NCI-H524 (cell line): ENCODE measurements at regions not wholly inside any gene's neighbourhood (a gene's known extent, or its start where the extent isn't known, plus 50 kb on each side); places are given as distances from the start of the nearest gene placed in this dataset.
"Not testable (repeated sequence)": the region's sequence is repeated elsewhere in the genome, so short reads cannot be mapped to it uniquely, and the experiment has no call there.

ENCODE experiments used
- DNase-seq, 2 experiments: peaks; one replicate each; lab custom pipeline; 2025; lab: John Stamatoyannopoulos, UW

- DNase-seq: no peak
These were observed 300.0 kb upstream of the ALG10B start for GRCh38 chr12:38016602-38017001.

DNA sequence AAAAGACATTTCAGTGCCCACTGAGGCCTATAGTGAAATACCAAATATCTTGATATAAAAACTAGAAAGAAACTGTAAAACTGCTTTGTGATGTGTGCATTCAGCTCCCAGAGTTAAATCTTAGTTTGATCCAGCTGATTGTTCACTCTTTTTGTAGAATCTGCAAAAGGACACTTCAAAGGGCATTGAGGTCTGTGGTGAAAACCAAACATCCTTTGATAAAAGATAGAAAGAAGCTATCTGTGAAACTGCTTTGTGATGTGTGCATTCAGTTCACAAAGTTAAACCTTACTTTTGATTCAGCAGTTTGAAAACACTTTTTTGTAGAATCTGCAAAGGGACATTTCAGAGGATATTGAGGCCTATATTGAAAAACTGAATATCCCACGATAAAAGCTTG lies 290.7 kb upstream of the ALG10B start:
- no peak for DNase-seq

DNA sequence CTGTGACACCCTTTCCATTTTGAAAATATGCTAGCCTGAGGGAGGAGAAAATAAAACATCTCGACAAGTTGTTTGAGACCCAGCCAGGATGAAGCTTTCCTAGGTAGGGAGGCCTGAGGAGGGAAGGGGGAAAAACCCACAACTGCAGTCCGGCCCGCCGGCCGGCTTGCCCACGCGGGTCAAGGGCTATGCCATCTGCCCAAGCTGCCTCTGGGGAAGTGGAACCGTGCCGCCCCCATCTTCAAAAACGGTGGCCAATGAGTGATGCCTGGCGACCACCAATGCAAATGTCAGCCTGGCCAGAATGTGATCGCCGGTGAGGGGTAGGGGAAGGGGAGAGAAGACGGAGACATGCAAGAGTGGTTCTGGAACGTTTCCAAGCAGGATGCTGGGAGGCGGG lies 263.5 kb upstream of the ALG10B start:
- DNase-seq: no peak

DNA sequence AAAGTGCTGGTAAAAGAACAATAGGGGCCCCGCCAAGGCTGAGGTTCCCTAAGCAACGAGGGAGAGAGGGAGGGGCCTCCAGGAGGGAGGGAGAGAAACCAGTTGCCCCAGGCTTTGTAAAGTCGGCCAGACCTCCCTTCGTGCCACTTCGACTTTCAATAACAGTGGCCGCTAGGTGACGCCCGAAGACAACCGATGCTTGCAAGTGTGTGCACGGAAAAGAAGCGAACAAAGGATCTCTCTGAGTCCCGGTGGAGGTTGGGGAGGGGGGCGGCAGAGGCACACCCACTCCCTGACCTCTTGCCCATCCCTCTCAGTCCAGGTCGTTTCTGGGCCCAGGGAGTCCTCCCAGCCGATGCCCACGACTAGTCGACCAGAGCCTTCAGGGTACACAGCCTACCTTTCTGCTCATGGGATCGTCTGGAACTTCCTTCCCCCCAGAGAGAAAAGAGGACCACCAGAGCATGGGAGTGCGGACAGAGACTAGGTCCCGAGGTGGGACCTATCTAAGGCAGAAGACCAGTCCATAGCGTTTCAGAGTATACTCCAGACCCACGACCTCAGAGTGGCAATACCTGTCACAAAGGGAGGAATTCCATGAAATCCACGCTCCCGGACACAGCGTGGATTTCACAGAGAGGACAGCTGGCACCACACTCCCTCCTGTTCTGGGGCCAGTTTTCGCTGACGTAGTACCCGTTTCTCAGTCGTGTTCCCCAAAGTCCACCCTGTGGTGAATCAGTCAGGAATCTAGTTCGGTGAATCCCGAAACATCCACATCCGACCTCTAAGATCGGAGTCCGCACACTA lies 262.7 kb upstream of the ALG10B start:
- DNase-seq: no peak

DNA sequence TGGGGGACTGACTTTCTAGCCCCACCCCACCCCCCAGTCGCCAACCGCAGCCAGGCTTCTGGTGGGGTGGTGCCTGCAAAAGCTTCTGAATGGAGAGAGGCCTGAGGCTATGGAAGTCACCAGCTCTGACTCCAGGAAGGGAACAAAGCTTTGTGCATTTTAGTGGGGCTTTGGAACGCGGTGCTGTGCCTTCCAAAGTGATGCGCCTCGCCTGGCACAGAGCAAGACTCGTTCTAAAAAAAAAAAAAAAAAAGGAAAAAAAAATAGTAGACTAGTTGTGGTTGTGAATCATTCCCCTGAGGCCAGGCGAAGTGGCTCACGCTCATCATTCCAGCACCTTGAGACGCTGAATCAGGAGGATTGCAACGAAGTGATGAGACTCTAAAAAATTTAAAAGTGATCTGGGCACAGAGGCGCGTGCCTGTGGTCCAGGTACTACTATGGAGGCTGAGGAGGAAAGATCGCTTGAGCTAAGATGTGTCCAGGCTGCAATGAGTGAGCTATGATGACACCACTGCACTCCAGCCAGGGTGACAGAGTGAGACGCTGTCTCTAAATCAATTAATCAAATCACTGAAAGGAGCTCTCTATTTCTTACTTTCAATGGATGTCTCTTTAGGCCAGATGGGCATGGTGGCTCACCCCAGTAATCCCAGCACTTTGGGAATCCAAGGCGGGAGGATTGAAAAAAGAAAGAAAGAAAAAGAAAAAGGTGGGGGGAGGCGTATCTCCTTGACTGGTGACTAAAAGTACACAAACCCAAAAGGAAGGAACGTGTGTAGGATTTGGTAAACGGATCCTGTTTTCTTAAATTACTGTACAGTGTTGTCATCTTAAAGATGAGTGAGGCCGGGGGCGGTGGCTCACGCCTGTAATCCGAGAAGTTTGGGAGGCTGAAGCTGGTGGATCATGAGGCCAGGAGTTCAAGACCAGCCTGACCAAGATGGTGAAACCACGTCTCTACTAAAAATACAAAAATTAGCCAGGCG lies 259.6 kb upstream of the ALG10B start:
- no peak for DNase-seq

- no peak for DNase-seq
These were observed 216.9 kb upstream of the ALG10B start for GRCh38 chr12:38099686-38100085.

DNA sequence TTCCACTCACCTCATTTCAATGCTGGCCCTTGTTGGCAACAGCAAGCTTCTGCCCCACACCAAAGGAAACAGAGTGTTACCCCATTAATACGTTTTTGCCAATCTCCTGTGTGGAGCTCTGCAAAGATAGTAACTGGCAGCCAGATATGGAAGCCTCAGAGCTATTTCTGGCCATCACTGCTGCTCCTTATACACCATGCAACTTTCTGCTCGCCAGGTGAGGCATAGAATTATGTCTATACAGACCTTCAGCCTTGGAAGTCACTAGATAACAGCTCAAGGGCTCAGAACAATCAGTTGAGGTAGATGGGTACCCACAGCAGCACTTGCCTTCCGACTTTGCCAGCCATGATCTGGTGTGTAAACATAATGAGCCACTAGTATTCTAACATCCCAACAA lies 214.8 kb upstream of the ALG10B start:
- no peak for DNase-seq

DNA sequence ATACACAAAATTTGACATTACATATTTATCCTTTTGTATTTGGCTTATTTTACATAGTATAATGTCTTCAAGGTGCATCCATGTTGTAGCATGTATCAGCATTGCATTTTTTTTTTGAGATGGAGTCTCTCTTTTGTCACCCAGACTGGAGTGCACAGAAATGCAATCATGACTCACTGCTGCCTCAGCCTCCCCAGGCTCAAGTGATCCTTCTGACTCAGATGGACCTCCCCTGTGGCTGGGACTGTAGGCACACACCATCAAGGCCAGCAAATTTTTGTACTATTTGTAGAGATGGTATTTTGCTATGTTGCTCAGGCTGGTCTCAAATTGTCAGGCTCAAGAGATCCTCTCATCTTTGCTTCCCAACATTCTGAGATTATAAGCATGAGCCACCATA lies 214.4 kb upstream of the ALG10B start:
- DNase-seq: no peak

- DNase-seq: no peak
These were observed 206.4 kb upstream of the ALG10B start for GRCh38 chr12:38110026-38110699.

- no peak for DNase-seq
These were observed 202.6 kb upstream of the ALG10B start for GRCh38 chr12:38113991-38114390.

- DNase-seq: no peak
These were observed 199.6 kb upstream of the ALG10B start for GRCh38 chr12:38116968-38117367.

DNA sequence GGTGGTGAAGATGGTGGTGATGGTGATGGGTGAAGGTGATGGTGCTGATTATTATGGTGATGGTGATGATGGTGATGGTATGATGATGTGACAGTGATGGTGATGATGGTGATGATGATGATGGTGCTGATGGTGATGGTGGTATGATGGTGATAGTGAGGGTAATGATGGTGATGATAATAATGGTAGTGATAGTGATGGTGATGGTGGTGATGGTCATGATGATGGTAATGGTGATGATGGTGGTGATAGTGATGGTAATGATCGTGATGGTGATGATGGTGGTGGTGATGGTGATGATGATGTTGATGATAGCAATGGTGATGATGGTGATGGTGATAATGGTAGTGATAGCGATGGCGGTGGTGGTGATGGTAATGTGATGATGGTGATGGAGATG lies 197.9 kb upstream of the ALG10B start:
- DNase-seq: no peak

DNA sequence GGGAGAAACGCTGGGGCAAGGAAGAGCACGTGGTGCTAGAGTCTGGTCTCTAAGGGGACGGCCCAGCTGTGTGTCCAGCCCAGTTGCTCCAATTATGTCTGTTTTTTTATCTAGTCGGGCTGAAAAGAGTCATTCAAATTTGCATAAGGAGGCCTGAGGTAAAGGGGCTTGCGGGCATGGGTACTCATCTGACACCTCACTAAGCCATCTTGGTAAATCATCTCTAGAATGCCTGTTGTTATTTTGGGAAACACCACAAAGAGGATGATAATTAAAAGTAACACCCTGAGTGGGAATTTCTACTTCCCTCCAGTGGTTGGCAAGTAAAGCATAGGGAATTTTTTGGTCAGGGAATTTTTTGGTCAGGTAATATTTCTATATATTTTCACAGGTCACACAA lies 196.1 kb upstream of the ALG10B start:
- DNase-seq: no peak

GRCh38 chr12:38123028-38123427 lies 193.5 kb upstream of the ALG10B start:
- DNase-seq: not testable (repeated sequence)

DNA sequence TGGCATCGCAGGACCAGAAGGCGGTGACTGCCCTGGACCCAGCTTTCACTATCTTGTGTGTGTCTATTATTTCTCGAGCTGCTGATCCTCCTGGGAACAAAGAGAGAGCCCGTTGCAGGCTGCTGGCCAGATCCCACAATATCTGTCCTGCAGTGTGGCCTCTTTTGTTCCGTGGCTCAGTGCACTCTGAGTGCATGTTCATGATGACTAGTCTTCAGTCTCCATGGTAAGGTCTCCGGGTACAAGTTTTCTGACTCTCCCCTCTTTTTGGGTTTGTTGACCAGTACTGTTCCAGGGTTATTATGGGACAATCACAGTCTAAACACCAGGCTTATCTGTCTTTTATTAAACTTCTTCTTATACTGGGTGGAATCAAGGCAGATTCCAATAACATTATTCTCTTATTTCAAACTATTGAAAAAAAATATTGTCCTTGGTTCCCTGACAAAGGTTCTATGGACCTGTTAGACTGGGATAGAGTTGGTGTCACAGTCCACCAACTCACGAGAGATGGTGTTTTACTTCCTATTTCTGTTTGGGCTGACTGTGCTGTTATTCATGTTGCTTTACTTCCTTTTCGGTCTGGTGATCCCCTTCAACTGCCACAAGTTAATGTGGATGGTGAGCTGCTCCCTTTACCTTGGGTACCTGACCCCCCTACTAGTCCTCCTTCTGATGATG lies 192.9 kb upstream of the ALG10B start:
- DNase-seq: no peak

DNA sequence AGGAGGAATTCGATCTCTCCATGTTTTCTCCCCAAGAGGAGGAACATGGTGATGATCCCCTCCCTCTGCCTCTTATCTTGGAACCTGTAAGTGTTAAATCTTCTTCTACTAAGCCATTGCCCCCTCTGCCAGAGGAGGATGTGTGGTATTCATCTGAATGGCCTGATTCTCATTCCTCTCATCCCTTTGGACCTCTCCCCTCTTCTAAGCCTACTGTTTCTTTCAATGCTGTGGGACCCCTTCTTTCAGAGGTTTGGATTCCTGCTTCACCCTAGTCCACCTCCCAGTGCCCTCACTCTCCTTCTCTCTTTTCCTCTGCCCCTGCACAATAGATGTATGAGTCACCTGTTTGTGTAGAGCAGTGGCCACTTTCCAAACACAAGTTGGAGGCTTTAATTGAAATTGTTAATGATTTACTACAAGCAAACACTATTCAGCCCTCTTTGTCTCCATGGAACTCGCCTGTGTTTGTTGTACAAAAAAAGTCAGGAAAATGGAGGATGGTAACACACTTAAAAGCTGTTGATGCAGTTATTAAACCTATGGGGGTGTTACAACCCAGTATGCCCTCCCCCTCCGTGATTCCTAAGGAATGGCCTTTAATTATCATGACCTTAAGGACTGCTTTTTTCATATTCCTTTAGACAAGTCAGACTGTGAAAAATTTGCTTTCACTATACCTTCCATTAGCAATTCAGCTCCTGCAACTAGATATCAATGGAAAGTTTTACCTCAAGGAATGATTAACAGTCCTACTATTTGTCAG lies 192.1 kb upstream of the ALG10B start:
- DNase-seq: no peak

DNA sequence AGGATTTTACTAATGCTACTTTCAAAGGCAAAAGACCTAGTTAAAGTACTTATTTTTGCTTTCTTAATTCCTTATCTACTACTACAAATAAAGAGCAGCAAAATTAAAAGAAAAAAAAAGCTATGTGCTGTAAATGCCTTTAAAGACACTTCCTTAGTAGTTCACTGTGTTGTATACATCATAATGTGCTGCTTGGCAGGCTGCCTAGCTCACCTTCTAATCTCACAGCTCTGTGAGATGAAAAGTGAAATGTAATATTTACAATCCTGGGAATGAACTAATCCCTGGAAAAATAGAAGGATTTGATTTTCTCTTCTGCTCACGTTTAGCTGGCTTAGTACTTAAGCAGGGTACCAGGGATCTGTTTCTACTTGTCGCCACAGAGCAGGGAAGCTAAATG lies 184.4 kb upstream of the ALG10B start:
- DNase-seq: no peak

DNA sequence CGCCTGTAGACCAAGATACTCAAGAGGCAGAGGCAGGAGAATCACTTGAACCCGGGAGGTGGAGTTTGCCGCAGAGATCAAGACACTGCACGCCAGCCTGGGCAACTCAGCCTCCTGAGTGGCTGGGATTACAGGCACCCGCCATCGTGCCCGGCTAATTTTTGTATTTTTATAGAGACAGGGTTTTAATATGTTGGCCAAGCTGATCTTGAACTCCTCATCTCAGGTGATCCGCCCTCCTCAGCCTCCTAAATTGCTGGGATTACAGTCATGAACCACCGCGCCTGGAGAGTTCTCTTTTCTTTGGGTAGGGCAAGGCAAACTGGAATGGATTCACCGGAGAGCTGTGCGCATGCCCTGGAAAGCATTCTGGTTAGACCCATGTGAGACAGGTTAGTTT lies 179.3 kb upstream of the ALG10B start:
- DNase-seq: no peak

- no peak for DNase-seq
These were observed 178.9 kb upstream of the ALG10B start for GRCh38 chr12:38137716-38138115.

GRCh38 chr12:38138225-38139221 lies 178.1 kb upstream of the ALG10B start:
- DNase-seq: peak; percentile 22 to 67
